ENCODE measurements at regions not wholly inside any gene's neighbourhood (a gene's known extent, or its start where the extent isn't known, plus 50 kb on each side); places are given as distances from the start of the nearest gene placed in this dataset.

GRCh38 chr4:127523369-127523768, 109.4 kb upstream of the INTU start:
- Histone ChIP-seq H3K27me3 (ENCODE audit: insufficient read depth, poor library complexity, severe bottlenecking) (no peaks in the 10 kb centered on the region), H3K4me3 (replicated peaks; ENCODE audit: insufficient read depth, low read length) (no peak overlapping the region), H3K27ac (replicated peaks) (no peak overlapping the region)
- DNase-seq (ENCODE audit: low read depth in 1 of 2, low spot score in 1 of 2), result no peak
- TF ChIP-seq CTCF (IDR thresholded peaks at IDR 0.05; ENCODE audit: insufficient read depth, low read length) (no peak), SPI1 (IDR thresholded peaks at IDR 0.05; ENCODE audit: borderline replicate concordance, low read depth) (no peak), REST (IDR thresholded peaks at IDR 0.05; ENCODE audit: insufficient replicate concordance, low read depth) (no peak), POLR2AphosphoS5 (IDR thresholded peaks at IDR 0.05; ENCODE audit: low read depth) (no peak), GABPA (IDR thresholded peaks at IDR 0.05; ENCODE audit: low read depth) (no peak)

GRCh38 chr4:127525608-127526007, 107.1 kb upstream of the INTU start:
- H3K27me3 ChIP-seq (ENCODE audit: insufficient read depth, poor library complexity, severe bottlenecking), result no peaks in the 10 kb centered on the region
- H3K4me3 ChIP-seq (replicated peaks; ENCODE audit: insufficient read depth, low read length), result no peak overlapping the region
- DNase-seq (ENCODE audit: low read depth in 1 of 2, low spot score in 1 of 2), result no peak
- no peak for TF ChIP-seq CTCF (IDR thresholded peaks at IDR 0.05; ENCODE audit: insufficient read depth, low read length)
- no peak for TF ChIP-seq GABPA (IDR thresholded peaks at IDR 0.05; ENCODE audit: low read depth)
- TF ChIP-seq REST (IDR thresholded peaks at IDR 0.05; ENCODE audit: insufficient replicate concordance, low read depth), result no peak
- TF ChIP-seq POLR2AphosphoS5 (IDR thresholded peaks at IDR 0.05; ENCODE audit: low read depth), result no peak
- no peak for TF ChIP-seq SPI1 (IDR thresholded peaks at IDR 0.05; ENCODE audit: borderline replicate concordance, low read depth)
- no peak overlapping the region for H3K27ac ChIP-seq (replicated peaks)

- Histone ChIP-seq H3K27me3 (ENCODE audit: insufficient read depth, poor library complexity, severe bottlenecking) (no peaks in the 10 kb centered on the region), H3K27ac (replicated peaks) (no peak overlapping the region), H3K4me3 (replicated peaks; ENCODE audit: insufficient read depth, low read length) (no peak overlapping the region)
- TF ChIP-seq CTCF (IDR thresholded peaks at IDR 0.05; ENCODE audit: insufficient read depth, low read length), result no peak
- TF ChIP-seq REST (IDR thresholded peaks at IDR 0.05; ENCODE audit: insufficient replicate concordance, low read depth), result no peak
- TF ChIP-seq SPI1 (IDR thresholded peaks at IDR 0.05; ENCODE audit: borderline replicate concordance, low read depth), result no peak
- TF ChIP-seq GABPA (IDR thresholded peaks at IDR 0.05; ENCODE audit: low read depth), result no peak
- TF ChIP-seq POLR2AphosphoS5 (IDR thresholded peaks at IDR 0.05; ENCODE audit: low read depth), result no peak
- no peak for DNase-seq (ENCODE audit: low read depth in 1 of 2, low spot score in 1 of 2)
These were observed 104.5 kb upstream of the INTU start for GRCh38 chr4:127528302-127528701.

Measured in HL-60 (cell line).